DND-41 (cell line): ENCODE measurements at regions not wholly inside any gene's neighbourhood (a gene's known extent, or its start where the extent isn't known, plus 50 kb on each side); places are given as distances from the start of the nearest gene placed in this dataset.

ENCODE experiments used
- EZH2 ChIP-seq: IDR thresholded peaks from 3 replicates; pipeline ENCODE4 v1.6.1; 2012; ENCODE audit warnings: borderline replicate concordance, low read depth, mild to moderate bottlenecking, moderate library complexity, low read length, inconsistent platforms; ENCODE audit not compliant: severe bottlenecking
- TF ChIP-seq, protein P1 (sequence below): IDR thresholded peaks from 2 replicates; pipeline ENCODE4 v1.5.1; 2012; ENCODE audit warnings: borderline replicate concordance, low read length, moderate library complexity, mild to moderate bottlenecking; ENCODE audit not compliant: poor library complexity, severe bottlenecking; ENCODE audit errors: extremely low read depth

DNA sequence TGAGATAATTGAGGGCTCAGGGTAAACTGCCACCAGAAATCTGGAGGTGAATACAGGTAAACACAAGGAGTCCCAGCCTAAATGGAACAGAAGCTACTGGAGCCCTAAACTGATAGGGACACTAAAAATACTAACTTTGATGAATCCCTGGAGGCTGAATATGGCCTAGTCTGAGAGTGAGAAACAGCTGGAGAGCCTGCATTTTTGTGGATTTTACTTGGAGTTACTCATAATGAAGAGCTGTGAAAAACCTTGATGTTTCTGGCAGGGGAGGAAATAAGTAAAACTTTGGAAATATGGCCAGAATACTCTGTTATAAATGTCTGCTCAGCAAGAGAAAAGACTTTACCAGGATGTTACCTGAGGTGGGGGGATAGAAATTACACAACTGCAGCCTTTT lies 164.4 kb downstream of the LIPI start:
- TF ChIP-seq EZH2, result no peak
- TF ChIP-seq, protein P1, sequence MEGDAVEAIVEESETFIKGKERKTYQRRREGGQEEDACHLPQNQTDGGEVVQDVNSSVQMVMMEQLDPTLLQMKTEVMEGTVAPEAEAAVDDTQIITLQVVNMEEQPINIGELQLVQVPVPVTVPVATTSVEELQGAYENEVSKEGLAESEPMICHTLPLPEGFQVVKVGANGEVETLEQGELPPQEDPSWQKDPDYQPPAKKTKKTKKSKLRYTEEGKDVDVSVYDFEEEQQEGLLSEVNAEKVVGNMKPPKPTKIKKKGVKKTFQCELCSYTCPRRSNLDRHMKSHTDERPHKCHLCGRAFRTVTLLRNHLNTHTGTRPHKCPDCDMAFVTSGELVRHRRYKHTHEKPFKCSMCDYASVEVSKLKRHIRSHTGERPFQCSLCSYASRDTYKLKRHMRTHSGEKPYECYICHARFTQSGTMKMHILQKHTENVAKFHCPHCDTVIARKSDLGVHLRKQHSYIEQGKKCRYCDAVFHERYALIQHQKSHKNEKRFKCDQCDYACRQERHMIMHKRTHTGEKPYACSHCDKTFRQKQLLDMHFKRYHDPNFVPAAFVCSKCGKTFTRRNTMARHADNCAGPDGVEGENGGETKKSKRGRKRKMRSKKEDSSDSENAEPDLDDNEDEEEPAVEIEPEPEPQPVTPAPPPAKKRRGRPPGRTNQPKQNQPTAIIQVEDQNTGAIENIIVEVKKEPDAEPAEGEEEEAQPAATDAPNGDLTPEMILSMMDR, result no peak
